Pancreas (tissue), 10 donors: ENCODE measurements at regions not wholly inside any gene's neighbourhood (a gene's known extent, or its start where the extent isn't known, plus 50 kb on each side); places are given as distances from the start of the nearest gene placed in this dataset.
"Not testable (repeated sequence)": the region's sequence is repeated elsewhere in the genome, so short reads cannot be mapped to it uniquely, and the experiment has no call there.

Experiments
- ATAC-seq, 4 donors: fragments of 200-7000 bp; cut with Tn5 transposase; one replicate each; pipeline versions ENCODE4 v1.8.0 to v1.9.1; 2020; ENCODE audit warnings: mild to moderate bottlenecking in 4 of 4, moderate library complexity in 4 of 4
- DNase-seq, 6 donors: peaks; one replicate each; pipeline ENCODE4 v3.0.0-alpha.2; 2020
- FAIRE-seq: peaks from 2 replicates; lab custom pipeline; 2012; peaks lifted over from hg19 to GRCh38; lab: Jason Lieb, UNC
- H3K27ac ChIP-seq, 4 donors: fragments of 200-600 bp; sonication (generic); 1 replicate in 3 of 4; 2 replicates in 1 of 4; pipeline versions ENCODE4 v1.5.0 to v1.8.0; 2020
- H3K27me3 ChIP-seq, 4 donors: fragments of 200-600 bp; one replicate each; pipeline ENCODE4 v1.8.0; 2021
- H3K36me3 ChIP-seq, 3 donors: fragments of 200-600 bp; sonication (generic) in 1 of 3; one replicate each; pipeline versions ENCODE4 v1.5.0 to v1.8.0; 2020 to 2021
- H3K4me1 ChIP-seq, 3 donors: fragments of 200-600 bp; one replicate each; pipeline ENCODE4 v1.8.0; 2021
- H3K4me3 ChIP-seq, 4 donors: fragments of 200-600 bp; sonication (generic) in 2 of 4; one replicate each; pipeline versions ENCODE4 v1.5.0 to v1.8.0; 2020 to 2021
- H3K9me3 ChIP-seq, 4 donors: fragments of 200-600 bp; one replicate each; pipeline ENCODE4 v1.8.0; 2021
- WGBS, 2 donors: extraction: QIAGEN DNeasy Blood & Tissue Kit; methylation state at CpG; one replicate each; pipeline ENCODE4 v1.1.7; 2013; 5-methylcytosine and 5-hydroxymethylcytosine counted together
- intact Hi-C, 3 donors: fragments of 100-400 bp; cut with DNase I; formaldehyde crosslinking; loops; one replicate each; pipeline versions ENCODE4 v1.11.1 to v1.14.2; 2022
- TF ChIP-seq, protein P1 (sequence below), 4 donors: fragments of 200-600 bp; sonication (generic) in 3 of 4; IDR thresholded peaks; one replicate each; pipeline versions ENCODE4 v1.5.0 to v1.8.0; 2021; ENCODE audit warnings: antibody characterized with exemption in 4 of 4
- donor health status: healthy with polysubstance abuse.
- donor health status: DM: no; HTN: no; CAD: no; lungs with moderate emphysema.
- donor health status: DM: no; HTN: no; CAD: no.
- donor health status: control.
- donor health status: control.
- donor health status: Bipolar disorder and iron deficiency.
- donor health status: DM: yes; HTN: yes; CAD: no.
- donor health status: DM: no; HTN: no; CAD: no.
- donor health status: DM: no; HTN: no; CAD: no.
- donor health status: DM: yes; HTN: yes; CAD: no.

DNA sequence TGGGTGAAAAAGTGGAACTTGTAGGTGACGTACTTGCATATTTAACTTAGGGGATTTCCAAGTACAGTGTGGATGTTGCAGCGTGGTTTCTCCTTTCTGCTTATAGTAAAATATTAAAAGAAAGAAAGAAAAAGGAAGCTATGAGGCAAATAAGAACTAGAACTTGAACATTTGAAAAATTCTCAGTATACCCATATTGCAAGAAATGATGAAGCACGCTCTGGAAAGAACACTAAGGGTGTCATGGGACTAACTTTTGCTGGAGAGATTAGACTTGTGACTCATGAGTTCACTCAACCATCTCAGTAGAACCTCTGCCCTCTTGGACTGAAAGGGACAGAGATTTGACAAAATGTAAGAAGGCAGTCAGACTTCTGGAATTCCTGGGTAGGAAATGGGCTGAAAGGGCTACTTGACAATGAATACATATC lies 704.5 kb upstream of the ADGRL4 start:
- H3K27me3 ChIP-seq = no peaks in the 10 kb centered on the region
- intact Hi-C loops = no loop called here
- H3K4me1 ChIP-seq = no peaks in the 10 kb centered on the region
- ATAC-seq (no peak), DNase-seq (no peak), FAIRE-seq (no peak)
- no peaks in the 10 kb centered on the region for H3K36me3 ChIP-seq
- WGBS, 2 donors = 58 to 60% methylated on average over 3 of the region's 3 CpGs
- H3K9me3 ChIP-seq = no peaks in the 10 kb centered on the region
- TF ChIP-seq, protein P1, sequence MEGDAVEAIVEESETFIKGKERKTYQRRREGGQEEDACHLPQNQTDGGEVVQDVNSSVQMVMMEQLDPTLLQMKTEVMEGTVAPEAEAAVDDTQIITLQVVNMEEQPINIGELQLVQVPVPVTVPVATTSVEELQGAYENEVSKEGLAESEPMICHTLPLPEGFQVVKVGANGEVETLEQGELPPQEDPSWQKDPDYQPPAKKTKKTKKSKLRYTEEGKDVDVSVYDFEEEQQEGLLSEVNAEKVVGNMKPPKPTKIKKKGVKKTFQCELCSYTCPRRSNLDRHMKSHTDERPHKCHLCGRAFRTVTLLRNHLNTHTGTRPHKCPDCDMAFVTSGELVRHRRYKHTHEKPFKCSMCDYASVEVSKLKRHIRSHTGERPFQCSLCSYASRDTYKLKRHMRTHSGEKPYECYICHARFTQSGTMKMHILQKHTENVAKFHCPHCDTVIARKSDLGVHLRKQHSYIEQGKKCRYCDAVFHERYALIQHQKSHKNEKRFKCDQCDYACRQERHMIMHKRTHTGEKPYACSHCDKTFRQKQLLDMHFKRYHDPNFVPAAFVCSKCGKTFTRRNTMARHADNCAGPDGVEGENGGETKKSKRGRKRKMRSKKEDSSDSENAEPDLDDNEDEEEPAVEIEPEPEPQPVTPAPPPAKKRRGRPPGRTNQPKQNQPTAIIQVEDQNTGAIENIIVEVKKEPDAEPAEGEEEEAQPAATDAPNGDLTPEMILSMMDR (IDR thresholded peaks at IDR 0.05) = no peak
- no peak overlapping the region for H3K4me3 ChIP-seq
- no peak overlapping the region for H3K27ac ChIP-seq

DNA sequence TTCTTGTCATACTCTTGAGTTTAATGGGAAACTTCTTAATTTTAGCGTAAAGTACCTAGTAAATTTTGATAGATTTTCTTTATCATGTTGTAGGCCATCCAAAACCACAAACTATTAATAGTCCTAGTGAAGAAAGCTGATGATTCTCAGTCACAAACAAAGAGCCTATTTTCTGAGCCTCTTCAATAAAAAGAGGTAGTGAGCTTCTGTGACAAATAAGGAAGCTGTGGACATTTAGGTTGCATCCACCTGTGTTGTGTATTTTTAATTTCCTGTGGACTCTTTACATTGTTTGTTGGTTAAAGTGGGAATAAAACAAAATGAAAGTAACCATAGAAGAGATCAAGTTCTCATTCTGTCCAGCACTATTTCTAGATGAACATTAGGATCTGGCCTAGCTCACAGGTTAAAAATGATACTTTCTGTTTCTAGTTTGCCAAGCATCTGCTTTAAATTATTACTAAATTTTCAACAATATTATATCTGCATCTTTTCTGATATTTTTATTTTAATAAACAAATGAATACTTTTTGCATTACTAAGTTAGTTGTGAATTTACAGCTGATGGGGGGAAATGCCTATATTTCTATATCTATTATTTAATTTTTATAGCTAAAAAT lies 702.2 kb upstream of the ADGRL4 start:
- TF ChIP-seq, protein P1 (IDR thresholded peaks at IDR 0.05) = no peak
- ATAC-seq (no peak), DNase-seq (no peak), FAIRE-seq (no peak)
- Histone ChIP-seq H3K4me3 (no peak overlapping the region), H3K4me1 (no peaks in the 10 kb centered on the region), H3K9me3 (no peaks in the 10 kb centered on the region), H3K36me3 (no peaks in the 10 kb centered on the region), H3K27me3 (no peaks in the 10 kb centered on the region), H3K27ac (no peak overlapping the region)
- intact Hi-C loops = no loop called here
- 85 to 92% methylated on average over 1 of the region's 1 CpG for WGBS, 2 donors

DNA sequence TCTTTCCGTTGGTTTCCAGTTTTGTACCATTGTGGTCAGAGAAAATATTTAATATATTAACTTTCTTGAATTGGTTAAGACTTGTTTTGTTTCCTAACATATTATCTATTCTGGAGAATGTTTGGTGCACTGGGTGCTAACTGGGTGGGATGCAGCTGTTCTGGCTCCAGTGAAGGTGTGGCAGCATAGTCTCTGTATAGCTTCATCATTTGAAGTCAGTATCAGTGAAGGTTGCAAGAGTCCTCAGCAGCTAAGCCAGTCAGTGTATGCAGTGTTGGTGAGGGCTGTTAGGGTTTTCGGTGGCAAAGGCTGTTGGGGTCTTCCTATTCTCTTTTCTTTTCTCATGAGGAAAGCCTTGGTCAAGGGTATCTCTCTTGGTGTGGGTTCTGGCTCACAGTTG lies 698.7 kb upstream of the ADGRL4 start:
- ATAC-seq (no peak), DNase-seq (no peak), FAIRE-seq (no peak)
- H3K27me3 ChIP-seq = no peaks in the 10 kb centered on the region
- intact Hi-C loops = no loop called here
- H3K36me3 ChIP-seq = no peaks in the 10 kb centered on the region
- 88 to 89% methylated on average over 2 of the region's 2 CpGs for WGBS, 2 donors
- H3K4me3 ChIP-seq = no peak overlapping the region
- no peaks in the 10 kb centered on the region for H3K4me1 ChIP-seq
- no peaks in the 10 kb centered on the region for H3K9me3 ChIP-seq
- H3K27ac ChIP-seq = no peak overlapping the region
- TF ChIP-seq, protein P1 (IDR thresholded peaks at IDR 0.05) = no peak

DNA sequence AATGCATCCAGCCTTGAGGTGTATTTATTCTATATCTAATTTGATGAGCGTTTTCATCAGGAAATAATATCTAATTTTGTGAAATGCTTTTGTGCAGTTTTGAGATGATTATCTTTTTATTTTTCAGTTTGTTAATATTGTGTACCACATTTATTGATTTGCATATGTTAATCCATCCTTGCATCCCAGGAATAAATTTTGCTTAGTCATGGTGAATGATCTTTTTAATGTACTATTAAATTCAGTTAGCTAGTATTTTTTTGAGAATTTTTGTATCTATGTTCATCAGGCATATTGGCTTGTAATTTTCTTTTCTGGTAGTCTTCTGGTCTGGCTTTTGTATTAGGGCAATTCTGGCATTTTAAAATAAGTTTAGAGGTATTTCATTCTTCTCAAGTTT lies 697.5 kb upstream of the ADGRL4 start:
- Histone ChIP-seq H3K4me1 (no peaks in the 10 kb centered on the region), H3K36me3 (no peaks in the 10 kb centered on the region), H3K27ac (no peak overlapping the region), H3K27me3 (no peaks in the 10 kb centered on the region), H3K4me3 (no peak overlapping the region), H3K9me3 (no peaks in the 10 kb centered on the region)
- no peak for ATAC-seq
- intact Hi-C loops = no loop called here
- TF ChIP-seq, protein P1 (IDR thresholded peaks at IDR 0.05) = no peak
- DNase-seq = no peak
- WGBS, 2 donors = 83 to 88% methylated on average over 1 of the region's 1 CpG
- no peak for FAIRE-seq

DNA sequence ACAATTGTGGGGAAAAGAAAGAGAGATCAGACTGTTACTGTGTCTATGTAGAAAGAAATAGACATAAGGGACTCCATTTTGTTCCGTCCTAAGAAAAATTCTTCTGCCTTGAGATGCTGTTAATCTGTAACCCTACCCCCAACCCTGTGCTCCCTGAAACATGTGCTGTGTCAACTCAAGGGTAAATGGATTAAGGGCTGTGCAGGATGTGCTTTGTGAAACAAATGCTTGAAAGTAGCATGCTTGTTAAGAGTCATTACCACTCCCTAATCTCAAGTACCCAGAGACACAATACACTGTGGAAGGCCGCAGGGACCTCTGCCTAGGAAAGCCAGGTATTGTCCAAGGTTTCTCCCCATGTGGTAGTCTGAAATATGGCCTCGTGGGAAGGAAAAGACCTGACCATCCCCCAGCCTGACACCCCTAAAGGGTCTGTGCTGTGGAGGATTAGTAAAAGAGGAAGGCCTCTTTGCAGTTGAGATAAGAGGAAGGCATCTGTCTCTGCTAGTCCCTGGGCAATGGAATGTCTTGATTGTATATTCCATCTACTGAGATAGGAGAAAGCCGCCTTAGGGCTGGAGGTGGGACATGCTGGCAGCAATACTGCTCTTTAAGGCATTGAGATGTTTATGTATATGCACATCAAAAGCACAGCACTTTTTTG lies 695.9 kb upstream of the ADGRL4 start:
- H3K9me3 ChIP-seq, FAIRE-seq, H3K4me1 ChIP-seq, H3K36me3 ChIP-seq, ATAC-seq, intact Hi-C loops, H3K27me3 ChIP-seq, H3K4me3 ChIP-seq, DNase-seq, H3K27ac ChIP-seq: not testable (repeated sequence)
- 22 to 27% methylated on average over 4 of the region's 4 CpGs for WGBS, 2 donors
